Natural killer cell treated with Interleukin-12 subunit alpha and Interleukin-12 subunit beta and Interleukin-15 and Interleukin-18, amount 100 ng/mL, for 72 hours (primary cell): ENCODE measurements at regions not wholly inside any gene's neighbourhood (a gene's known extent, or its start where the extent isn't known, plus 50 kb on each side); places are given as distances from the start of the nearest gene placed in this dataset.
"Not testable (repeated sequence)": the region's sequence is repeated elsewhere in the genome, so short reads cannot be mapped to it uniquely, and the experiment has no call there.

ENCODE experiments used
- ATAC-seq, 2 donors: fragments of 150-1000 bp; cut with Tn5 transposase in 1 of 2; sonication (Bioruptor Pico), chemical (Tn5 transposase) in 1 of 2; 2 replicates each; pipeline ENCODE4 v1.10.0; 2021
- DNase-seq: peaks from one replicate; pipeline ENCODE4 v3.0.0; 2022; ENCODE audit warnings: low spot score
- H3K27ac Mint-ChIP-seq, 2 donors: 1 replicate in 1 of 2; 2 replicates in 1 of 2; pipeline ENCODE4 v1.8.0; 2022; ENCODE audit warnings: mixed read lengths in 2 of 2, mild to moderate bottlenecking in 1 of 2, moderate library complexity in 1 of 2
- H3K27me3 Mint-ChIP-seq, 2 donors: 1 replicate in 1 of 2; 2 replicates in 1 of 2; pipeline ENCODE4 v1.8.0; 2022; ENCODE audit warnings: mixed read lengths in 2 of 2
- H3K36me3 Mint-ChIP-seq: one replicate; pipeline ENCODE4 v1.8.0; 2022; ENCODE audit warnings: mixed read lengths
- H3K4me1 Mint-ChIP-seq, 2 donors: 1 replicate in 1 of 2; 2 replicates in 1 of 2; pipeline ENCODE4 v1.8.0; 2022; ENCODE audit warnings: low read depth in 2 of 2, mixed read lengths in 2 of 2, mild to moderate bottlenecking in 1 of 2
- H3K4me3 Mint-ChIP-seq: one replicate; pipeline ENCODE4 v1.8.0; 2022; ENCODE audit warnings: mixed read lengths
- H3K9me3 Mint-ChIP-seq: 2 replicates; pipeline ENCODE4 v1.8.0; 2022; ENCODE audit warnings: mixed read lengths

DNA sequence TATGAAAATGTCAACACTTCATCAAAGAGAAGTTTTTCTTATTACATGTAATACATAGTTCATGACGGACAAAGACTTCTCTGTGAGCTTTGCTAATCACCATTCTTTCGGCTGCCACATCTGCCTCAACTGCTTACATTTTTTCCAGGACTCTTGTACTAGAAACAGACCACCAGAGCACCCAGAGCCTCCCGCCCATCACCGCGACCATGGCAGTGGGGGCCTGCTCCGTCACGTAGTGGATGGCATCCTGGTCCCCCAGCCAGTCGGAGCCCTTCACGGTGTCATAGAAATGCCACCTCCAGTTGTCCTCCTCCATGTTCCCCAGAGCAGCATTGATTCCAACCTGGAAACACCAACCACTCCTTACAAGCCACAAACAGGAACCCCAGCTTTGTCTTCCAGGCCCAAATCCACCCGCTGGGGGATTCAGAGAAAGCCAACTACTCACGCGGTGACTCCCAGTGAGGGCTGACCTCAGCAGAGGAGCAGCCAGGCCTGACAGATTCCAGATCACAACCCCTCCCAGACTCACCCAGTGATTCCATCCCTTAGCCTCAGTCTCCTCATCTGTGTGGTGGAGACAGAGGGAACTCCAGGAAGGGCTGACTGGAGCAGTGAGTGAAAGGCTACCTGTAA is 76.2 kb upstream of the TNK2 start:
- not testable (repeated sequence) for H3K36me3 Mint-ChIP-seq, H3K4me3 Mint-ChIP-seq, H3K4me1 Mint-ChIP-seq, ATAC-seq, H3K9me3 Mint-ChIP-seq, H3K27me3 Mint-ChIP-seq, H3K27ac Mint-ChIP-seq
- DNase-seq: peak; percentile 59

DNA sequence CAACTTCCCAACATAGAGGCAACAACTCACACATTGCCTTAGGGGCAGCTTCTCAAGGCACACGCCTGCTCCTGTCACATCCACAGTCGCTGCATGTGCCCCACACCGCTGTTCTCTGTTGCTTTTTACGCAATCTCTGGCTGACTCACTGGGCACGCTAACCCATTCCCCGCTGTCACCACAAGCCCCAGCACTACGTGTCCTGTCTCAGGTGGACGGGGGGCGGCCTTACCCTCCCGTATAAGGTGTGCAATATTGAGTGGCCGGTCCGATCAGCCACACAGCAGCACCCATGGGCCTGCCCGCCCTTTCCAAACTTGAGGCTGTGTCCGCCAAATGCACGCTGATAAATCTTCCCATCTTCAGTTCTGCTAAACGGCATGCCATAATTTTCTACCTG is 75.5 kb upstream of the TNK2 start:
- H3K4me3 Mint-ChIP-seq, H3K27ac Mint-ChIP-seq, H3K36me3 Mint-ChIP-seq, H3K4me1 Mint-ChIP-seq, H3K9me3 Mint-ChIP-seq, H3K27me3 Mint-ChIP-seq: not testable (repeated sequence)
- ATAC-seq (peak; percentile 47 to 56), DNase-seq (peak; percentile 47)

DNA sequence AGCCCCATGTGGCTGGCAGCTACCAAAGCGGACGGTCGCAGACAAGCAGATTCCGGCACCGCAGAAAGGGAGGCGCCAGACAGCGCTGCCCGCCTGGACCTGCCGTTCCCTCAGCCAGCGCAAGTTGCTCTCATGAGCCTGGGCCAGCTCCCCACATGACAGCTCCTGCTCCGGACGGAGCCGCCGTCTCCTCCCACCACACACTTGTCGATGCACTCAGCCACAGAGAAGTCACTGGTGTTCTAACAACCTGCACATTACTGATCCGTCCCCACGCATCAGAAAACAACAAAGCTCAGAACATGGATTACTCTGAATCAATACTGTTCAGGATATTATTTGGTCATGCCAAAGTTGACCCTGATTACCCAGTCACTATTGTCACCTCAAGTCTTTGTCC is 74.4 kb upstream of the TNK2 start:
- H3K27me3 Mint-ChIP-seq, H3K27ac Mint-ChIP-seq, H3K4me3 Mint-ChIP-seq, ATAC-seq, H3K4me1 Mint-ChIP-seq, H3K9me3 Mint-ChIP-seq, H3K36me3 Mint-ChIP-seq, DNase-seq: not testable (repeated sequence)

DNA sequence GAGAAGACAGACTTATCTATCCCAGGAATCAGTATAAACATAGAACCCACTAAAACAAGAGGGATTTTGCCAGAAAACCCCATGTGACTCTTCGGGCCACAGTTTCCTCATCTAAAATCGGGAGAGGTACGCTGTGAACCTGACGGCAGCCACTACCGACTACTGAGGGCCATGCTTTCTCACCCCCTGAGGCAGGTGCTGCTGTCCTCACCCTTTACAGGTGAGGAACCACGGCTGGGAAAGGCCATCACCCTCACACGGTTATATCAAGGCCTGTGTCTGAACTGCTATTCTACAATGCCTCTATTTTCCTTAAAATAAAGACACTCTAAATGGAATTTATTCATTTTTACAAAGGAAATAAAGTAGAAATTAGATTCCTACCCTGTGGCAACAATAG is 73.4 kb upstream of the TNK2 start:
- not testable (repeated sequence) for H3K36me3 Mint-ChIP-seq, H3K4me3 Mint-ChIP-seq, ATAC-seq, H3K4me1 Mint-ChIP-seq, DNase-seq, H3K9me3 Mint-ChIP-seq, H3K27me3 Mint-ChIP-seq, H3K27ac Mint-ChIP-seq

DNA sequence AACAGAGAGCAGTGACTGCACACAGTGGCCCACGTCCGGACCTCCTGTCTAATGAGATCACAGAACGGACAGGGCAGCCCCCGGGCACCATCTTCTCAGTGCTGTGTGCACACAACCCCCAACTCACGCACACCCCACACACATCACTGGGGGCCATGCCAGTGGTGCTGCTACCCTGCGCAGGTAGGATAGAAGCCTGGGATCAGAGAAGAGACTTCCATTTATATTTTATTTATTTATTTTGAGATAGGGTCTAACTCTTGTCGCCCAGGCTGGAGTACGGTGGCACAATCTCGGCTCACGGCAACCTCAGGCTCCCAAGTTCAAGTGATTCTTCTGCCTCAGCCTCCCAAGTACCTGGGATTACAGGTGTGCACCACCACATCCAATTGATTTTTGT is 71.5 kb upstream of the TNK2 start:
- H3K36me3 Mint-ChIP-seq, H3K27me3 Mint-ChIP-seq, H3K27ac Mint-ChIP-seq, H3K4me1 Mint-ChIP-seq, H3K4me3 Mint-ChIP-seq, H3K9me3 Mint-ChIP-seq, ATAC-seq: not testable (repeated sequence)
- peak; percentile 18 for DNase-seq

DNA sequence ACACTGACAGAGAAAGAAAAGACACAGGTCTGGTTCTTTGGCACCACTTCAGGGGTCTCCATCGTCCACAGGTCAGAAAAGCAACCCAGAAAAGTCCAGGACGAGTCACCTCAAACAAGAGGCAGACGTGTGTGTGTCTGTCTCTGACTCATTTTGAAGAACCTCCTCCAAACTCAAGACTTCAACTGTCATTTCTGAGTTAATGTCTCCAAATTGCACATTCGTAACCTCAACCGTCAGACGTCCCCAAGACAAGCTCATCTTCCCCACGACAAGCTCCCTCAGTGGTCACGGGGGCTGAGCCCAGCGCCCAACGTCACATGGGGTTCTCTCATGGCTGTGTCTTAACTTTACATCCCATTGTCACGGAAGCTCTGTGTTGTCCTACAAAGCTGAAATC is 70.2 kb upstream of the TNK2 start:
- not testable (repeated sequence) for DNase-seq, H3K4me1 Mint-ChIP-seq, H3K4me3 Mint-ChIP-seq, H3K27ac Mint-ChIP-seq, H3K27me3 Mint-ChIP-seq, H3K36me3 Mint-ChIP-seq, H3K9me3 Mint-ChIP-seq
- ATAC-seq: peak in 1 of 2 donors; percentile 66

DNA sequence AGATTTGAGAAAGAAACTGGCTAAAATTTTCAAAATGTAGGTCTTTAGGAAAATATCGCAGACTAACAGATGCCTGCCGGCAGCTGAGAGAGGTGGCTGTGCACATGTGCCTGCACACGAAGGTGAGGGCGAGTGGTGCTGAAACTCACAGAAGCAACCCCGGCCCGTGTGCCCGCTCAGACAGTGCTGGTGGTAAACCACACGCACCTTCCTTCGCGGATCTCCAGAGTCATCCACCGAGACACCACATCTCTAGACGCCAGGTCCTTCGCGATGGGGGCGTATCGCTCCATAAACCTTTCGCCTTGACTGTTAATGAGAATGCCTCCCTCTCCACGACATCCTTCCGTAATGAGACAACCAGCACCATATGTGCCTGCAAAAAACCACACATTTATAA is 68.5 kb upstream of the TNK2 start:
- not testable (repeated sequence) for H3K4me3 Mint-ChIP-seq, H3K27me3 Mint-ChIP-seq

DNA sequence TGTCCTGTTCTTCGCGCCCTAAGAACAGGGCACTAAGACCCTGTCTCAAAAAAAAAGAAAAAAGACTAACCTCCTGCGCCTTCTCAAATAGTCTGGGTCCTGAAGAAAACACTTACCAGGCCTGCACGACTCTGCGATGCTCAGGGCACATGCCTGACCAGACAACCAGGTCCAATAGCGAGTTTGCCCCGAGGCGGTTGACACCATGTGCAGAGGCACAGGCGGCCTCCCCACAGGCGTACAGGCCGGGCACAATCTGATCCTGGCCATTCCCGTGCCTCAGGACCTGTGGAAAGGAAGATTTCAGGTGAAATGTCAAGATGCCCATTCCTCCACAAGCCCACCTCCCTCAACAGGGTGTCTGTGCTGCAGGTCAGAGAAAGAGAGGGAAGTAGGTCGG is 65.9 kb upstream of the TNK2 start:
- peak in 1 of 2 donors; percentile 44 for ATAC-seq
- not testable (repeated sequence) for H3K4me1 Mint-ChIP-seq, H3K36me3 Mint-ChIP-seq, H3K4me3 Mint-ChIP-seq, DNase-seq, H3K27ac Mint-ChIP-seq, H3K27me3 Mint-ChIP-seq, H3K9me3 Mint-ChIP-seq

More for the DNA sequence above, 68.5 kb upstream of the TNK2 start:
- H3K4me1 Mint-ChIP-seq, H3K27ac Mint-ChIP-seq, H3K9me3 Mint-ChIP-seq, DNase-seq, H3K36me3 Mint-ChIP-seq: not testable (repeated sequence)
- ATAC-seq: peak in 1 of 2 donors; percentile 34

DNA sequence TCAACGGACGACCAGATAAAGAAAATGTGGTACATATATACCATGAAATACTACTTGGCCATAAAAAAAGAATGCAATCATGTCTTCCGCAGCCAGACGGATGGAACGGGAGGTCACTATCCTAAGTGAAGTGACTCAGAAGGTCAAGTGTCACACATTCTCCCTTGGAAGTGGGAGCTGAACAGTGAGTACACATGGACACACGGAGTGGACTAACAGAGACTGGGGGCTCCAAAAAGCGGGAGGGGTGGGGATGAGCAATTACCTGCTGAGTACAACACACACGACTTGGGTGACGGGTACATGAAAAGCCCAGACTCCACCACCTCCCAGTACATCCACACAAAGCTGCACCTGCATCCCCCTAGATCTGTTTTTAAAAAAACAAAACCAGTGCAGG is 62.5 kb upstream of the TNK2 start:
- H3K27ac Mint-ChIP-seq, H3K4me3 Mint-ChIP-seq, ATAC-seq, H3K27me3 Mint-ChIP-seq, DNase-seq, H3K4me1 Mint-ChIP-seq, H3K9me3 Mint-ChIP-seq: not testable (repeated sequence)
- H3K36me3 Mint-ChIP-seq: peaks cover 12% of the 10 kb centered on the region

DNA sequence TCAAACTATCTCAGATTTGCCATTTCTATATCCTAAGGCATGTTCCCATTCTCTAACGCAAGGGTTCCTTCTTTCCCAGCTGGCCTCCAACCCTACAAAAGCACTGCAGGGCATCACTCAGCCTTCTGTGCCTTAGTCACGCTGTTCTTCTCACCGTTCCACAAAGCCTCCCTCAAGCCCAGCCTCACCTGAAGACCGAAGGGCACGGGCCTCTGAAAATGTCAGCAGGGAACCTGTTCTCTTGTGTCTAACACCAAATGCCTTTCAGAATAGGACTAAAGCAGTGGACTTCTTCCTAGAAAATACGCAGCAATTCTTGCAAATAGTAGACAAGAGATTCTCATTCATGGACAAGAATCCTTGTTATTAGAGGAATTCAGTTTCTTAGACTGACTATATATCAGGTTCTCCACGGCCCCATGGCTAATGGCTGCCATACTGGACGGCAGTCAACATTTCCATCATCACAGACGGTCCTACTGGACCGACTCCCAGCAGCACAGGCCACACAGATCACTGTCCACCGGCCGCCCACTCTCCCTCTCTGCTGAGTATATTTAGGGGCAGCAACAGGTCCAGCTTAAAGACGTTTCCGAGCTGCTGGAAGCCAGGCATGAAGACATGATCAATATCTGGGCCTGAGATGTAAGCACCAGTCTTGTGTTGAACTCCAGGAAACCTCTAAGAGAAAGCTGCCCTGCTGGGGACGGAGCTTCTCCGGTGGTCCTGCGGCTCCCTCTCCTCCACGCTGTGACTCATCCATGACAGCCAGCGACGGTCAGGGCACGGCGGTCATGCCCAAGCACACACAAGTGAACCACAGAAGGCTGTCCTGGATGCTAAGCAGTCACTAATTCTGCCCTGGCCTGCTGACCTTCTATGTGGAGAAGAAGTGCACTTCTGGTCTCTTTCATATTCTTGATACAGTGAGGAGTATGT is 61.8 kb upstream of the TNK2 start:
- H3K27ac Mint-ChIP-seq, H3K4me3 Mint-ChIP-seq, H3K4me1 Mint-ChIP-seq, H3K9me3 Mint-ChIP-seq, DNase-seq, H3K27me3 Mint-ChIP-seq: not testable (repeated sequence)
- peaks cover 17% of the 10 kb centered on the region for H3K36me3 Mint-ChIP-seq
- ATAC-seq: peak in 1 of 2 donors; percentile 24

DNA sequence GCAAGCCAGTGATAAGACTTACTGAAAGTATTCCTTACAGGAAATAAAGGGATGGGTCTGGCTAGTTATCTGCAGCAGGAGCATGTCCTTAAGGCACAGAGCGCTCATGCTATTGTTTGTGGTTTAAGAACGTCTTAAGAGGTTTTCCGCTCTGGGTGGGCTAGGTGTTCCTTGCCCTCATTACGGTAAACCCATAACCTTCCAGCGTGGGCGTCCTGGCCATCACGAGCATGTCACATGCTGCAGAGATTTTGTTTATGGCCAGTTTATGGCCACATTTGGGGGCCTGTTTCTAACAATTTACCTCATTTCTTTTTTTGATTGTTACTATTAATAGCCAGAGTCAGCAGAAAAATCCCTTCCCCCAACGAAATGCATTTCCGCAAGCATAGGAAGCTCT is 61.0 kb upstream of the TNK2 start:
- H3K4me3 Mint-ChIP-seq, H3K27ac Mint-ChIP-seq, H3K27me3 Mint-ChIP-seq, ATAC-seq, H3K4me1 Mint-ChIP-seq, DNase-seq, H3K9me3 Mint-ChIP-seq: not testable (repeated sequence)
- H3K36me3 Mint-ChIP-seq: peaks cover 19% of the 10 kb centered on the region

DNA sequence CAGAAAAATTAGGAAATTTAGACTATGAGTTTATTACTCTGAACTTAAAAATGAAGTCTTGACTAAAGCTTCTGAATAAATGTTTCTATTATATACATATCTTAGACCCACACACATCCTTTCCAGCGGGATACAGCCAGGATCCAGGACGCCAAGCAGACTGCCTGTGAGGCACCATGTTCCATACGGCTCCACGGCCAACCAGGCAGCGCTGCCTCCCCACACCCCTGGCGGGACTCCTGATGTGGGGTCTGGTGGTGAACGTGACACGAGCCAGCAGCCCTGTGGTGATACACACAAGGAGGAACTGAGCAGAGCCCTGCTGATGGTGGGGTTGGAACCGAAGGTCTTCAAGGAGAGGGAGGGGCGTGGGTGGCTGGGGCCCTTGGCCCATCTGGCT is 59.8 kb upstream of the TNK2 start:
- not testable (repeated sequence) for DNase-seq, H3K4me1 Mint-ChIP-seq, H3K9me3 Mint-ChIP-seq, H3K4me3 Mint-ChIP-seq, H3K27ac Mint-ChIP-seq, H3K27me3 Mint-ChIP-seq
- H3K36me3 Mint-ChIP-seq: peaks cover 19% of the 10 kb centered on the region
- ATAC-seq: peak in 1 of 2 donors; percentile 34

DNA sequence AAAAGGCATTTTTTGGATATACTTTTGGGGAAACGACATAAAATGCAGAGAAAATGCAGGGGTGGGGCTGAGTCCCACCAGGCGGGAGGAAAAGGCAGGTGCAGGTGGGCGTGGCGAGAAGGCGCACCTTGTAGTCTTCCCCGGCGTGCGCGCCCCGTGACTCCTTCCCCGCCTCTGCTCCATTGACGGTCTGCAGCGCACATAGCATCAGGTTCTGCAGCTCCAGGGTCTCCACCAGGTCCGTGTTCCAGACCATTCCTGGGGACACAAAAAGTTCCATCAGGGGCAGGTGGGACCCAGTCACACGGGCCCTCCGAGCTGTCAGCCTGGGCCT is 59.0 kb upstream of the TNK2 start:
- not testable (repeated sequence) for H3K27ac Mint-ChIP-seq, H3K27me3 Mint-ChIP-seq, H3K9me3 Mint-ChIP-seq, ATAC-seq, H3K4me1 Mint-ChIP-seq, DNase-seq, H3K4me3 Mint-ChIP-seq
- peaks cover 19% of the 10 kb centered on the region for H3K36me3 Mint-ChIP-seq

DNA sequence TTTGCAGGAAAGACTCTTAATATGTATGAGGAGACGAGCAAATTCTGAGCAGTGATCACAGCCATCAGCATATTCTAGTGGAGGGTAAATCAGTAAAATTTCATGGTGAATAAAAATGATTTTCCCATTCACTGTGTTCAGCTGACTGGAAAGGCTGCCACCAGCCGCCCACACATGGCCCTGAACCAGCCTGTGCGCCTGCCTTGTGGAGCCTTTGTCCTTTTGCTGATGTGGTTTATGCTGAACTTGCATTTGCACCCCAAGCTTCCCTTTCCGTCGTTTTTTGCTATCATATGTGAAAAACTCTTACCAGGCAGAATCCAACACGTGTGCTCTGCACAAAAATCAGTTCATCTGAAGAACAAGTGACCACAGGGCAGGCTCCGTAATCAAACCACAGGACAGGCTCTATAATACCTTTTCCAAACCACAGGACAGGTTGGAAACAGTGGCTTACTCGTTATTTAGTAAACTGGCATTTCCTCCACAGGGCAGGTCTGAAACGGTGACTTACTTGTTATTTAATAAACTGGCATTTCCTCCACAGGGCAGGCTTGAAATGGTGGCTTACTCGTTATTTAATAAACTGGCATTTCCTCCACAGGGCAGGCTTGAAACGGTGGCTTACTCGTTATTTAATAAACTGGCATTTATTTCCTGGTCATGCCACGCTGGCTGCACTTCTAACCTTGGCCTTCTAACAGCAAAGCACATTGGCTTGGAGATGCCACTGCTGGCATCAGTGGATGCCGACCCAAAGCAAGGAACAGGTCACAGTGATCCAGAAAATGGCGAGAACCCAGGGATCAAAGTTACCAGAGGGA is 58.4 kb upstream of the TNK2 start:
- not testable (repeated sequence) for DNase-seq, H3K9me3 Mint-ChIP-seq, H3K4me3 Mint-ChIP-seq, ATAC-seq, H3K27me3 Mint-ChIP-seq, H3K4me1 Mint-ChIP-seq, H3K27ac Mint-ChIP-seq
- peaks cover 19% of the 10 kb centered on the region for H3K36me3 Mint-ChIP-seq
